ENCODE measurements at regions not wholly inside any gene's neighbourhood (a gene's known extent, or its start where the extent isn't known, plus 50 kb on each side); places are given as distances from the start of the nearest gene placed in this dataset.

GRCh38 chr1:95386915-95387314, 152.9 kb downstream of the RWDD3 start:
- no peak overlapping the region for H3K27ac Mint-ChIP-seq
- H3K9me3 Mint-ChIP-seq = no peaks in the 10 kb centered on the region
- no peak overlapping the region for H3K4me3 Mint-ChIP-seq
- H3K36me3 Mint-ChIP-seq = no peaks in the 10 kb centered on the region
- no peaks in the 10 kb centered on the region for H3K27me3 Mint-ChIP-seq
- no peak for DNase-seq
- H3K4me1 Mint-ChIP-seq = no peaks in the 10 kb centered on the region

- H3K4me1 Mint-ChIP-seq = no peaks in the 10 kb centered on the region
- H3K36me3 Mint-ChIP-seq = no peaks in the 10 kb centered on the region
- H3K4me3 Mint-ChIP-seq = no peak overlapping the region
- no peaks in the 10 kb centered on the region for H3K9me3 Mint-ChIP-seq
- H3K27me3 Mint-ChIP-seq = no peaks in the 10 kb centered on the region
- no peak overlapping the region for H3K27ac Mint-ChIP-seq
- DNase-seq = no peak
These were observed 154.0 kb downstream of the RWDD3 start for GRCh38 chr1:95388031-95388430.

GRCh38 chr1:95393434-95393833, 159.4 kb downstream of the RWDD3 start:
- Mint-ChIP-seq H3K9me3 (no peaks in the 10 kb centered on the region), H3K27ac (no peak overlapping the region), H3K36me3 (no peaks in the 10 kb centered on the region), H3K27me3 (no peaks in the 10 kb centered on the region), H3K4me1 (no peaks in the 10 kb centered on the region), H3K4me3 (no peak overlapping the region)
- DNase-seq = no peak

DNA sequence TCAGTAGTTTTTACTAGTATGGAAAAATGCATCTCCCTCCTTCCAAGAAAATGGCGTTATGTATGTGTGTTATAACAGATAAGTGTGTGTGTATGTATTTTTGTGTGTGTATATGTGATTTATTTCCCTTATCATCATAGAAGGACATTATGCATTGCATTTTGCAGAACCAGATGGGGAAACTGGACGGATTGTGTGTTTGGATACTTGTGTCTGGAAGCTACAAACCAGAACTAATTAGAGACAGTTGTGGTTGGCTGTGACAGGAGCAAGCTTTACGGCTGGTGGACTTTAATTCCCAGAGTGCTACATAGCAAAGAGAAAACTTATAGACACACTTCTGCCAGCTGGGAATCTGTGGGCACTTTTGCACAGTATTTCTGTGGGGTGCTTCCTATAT, 162.5 kb downstream of the RWDD3 start:
- Mint-ChIP-seq H3K27ac (no peak overlapping the region), H3K36me3 (no peaks in the 10 kb centered on the region), H3K9me3 (no peaks in the 10 kb centered on the region), H3K4me3 (no peak overlapping the region), H3K27me3 (peaks cover 4% of the 10 kb centered on the region), H3K4me1 (no peaks in the 10 kb centered on the region)
- DNase-seq = no peak

- Mint-ChIP-seq H3K9me3 (peaks cover 6% of the 10 kb centered on the region), H3K4me3 (no peak overlapping the region), H3K36me3 (no peaks in the 10 kb centered on the region), H3K27ac (no peak overlapping the region), H3K27me3 (peaks cover 11% of the 10 kb centered on the region), H3K4me1 (no peaks in the 10 kb centered on the region)
- DNase-seq = no peak
These were observed 168.8 kb downstream of the RWDD3 start for GRCh38 chr1:95402780-95403179.

DNA sequence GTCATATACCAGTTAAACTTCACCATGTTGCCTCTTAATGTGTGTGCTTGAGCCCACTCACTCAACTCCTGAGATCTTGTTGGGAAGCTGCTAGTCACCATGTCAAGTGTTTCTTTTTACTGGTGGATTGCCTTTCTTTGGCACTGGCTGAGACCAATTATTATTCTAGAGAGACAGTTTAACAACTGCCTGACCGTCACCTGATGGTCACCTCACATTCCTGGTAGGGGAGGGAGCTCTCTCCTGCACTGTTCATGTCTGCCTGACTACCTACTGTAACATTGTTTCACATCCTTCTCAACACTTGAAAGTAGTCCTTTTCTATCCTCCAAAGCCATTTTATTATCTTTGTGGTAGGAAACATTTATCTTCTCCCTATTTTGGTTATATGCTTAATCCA, 172.3 kb downstream of the RWDD3 start:
- H3K27me3 Mint-ChIP-seq = peaks cover 7% of the 10 kb centered on the region
- no peak for DNase-seq
- peaks cover 6% of the 10 kb centered on the region for H3K9me3 Mint-ChIP-seq
- H3K4me3 Mint-ChIP-seq = no peak overlapping the region
- H3K36me3 Mint-ChIP-seq = no peaks in the 10 kb centered on the region
- no peak overlapping the region for H3K27ac Mint-ChIP-seq
- no peaks in the 10 kb centered on the region for H3K4me1 Mint-ChIP-seq

GRCh38 chr1:95407131-95407885, 173.3 kb downstream of the RWDD3 start:
- no peak overlapping the region for H3K27ac Mint-ChIP-seq
- H3K9me3 Mint-ChIP-seq = peaks cover 6% of the 10 kb centered on the region
- H3K4me3 Mint-ChIP-seq = no peak overlapping the region
- DNase-seq = no peak
- peaks cover 10% of the 10 kb centered on the region for H3K27me3 Mint-ChIP-seq
- H3K36me3 Mint-ChIP-seq = no peaks in the 10 kb centered on the region
- no peaks in the 10 kb centered on the region for H3K4me1 Mint-ChIP-seq

- Mint-ChIP-seq H3K36me3 (no peaks in the 10 kb centered on the region), H3K4me3 (no peak overlapping the region), H3K27me3 (peaks cover 10% of the 10 kb centered on the region), H3K9me3 (peaks cover 6% of the 10 kb centered on the region), H3K27ac (no peak overlapping the region), H3K4me1 (no peaks in the 10 kb centered on the region)
- no peak for DNase-seq
These were observed 173.9 kb downstream of the RWDD3 start for GRCh38 chr1:95407886-95408291.

- Mint-ChIP-seq H3K27me3 (peaks cover 10% of the 10 kb centered on the region), H3K27ac (no peak overlapping the region), H3K4me3 (no peak overlapping the region), H3K4me1 (no peaks in the 10 kb centered on the region), H3K36me3 (no peaks in the 10 kb centered on the region), H3K9me3 (peaks cover 3% of the 10 kb centered on the region)
- no peak for DNase-seq
These were observed 174.6 kb downstream of the RWDD3 start for GRCh38 chr1:95408507-95409136.

DNA sequence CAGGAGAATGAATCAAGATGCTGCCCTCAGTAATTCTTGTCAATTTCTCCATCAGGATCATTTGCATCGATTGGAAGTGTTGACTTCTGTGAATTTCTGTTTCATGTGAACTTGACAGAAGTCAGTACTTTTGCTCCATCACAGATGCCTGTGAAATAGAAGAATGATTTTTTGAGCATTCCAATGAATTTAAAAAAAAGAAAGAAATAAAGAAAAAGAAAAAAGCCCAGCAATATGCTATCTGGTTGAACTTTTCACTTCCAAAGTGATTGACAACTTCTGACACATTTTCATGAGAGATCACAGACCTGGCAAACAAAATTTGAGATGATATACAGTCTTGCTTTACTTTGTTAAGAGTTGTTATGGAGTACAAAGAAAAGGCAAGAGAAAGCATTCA, 175.3 kb downstream of the RWDD3 start:
- Mint-ChIP-seq H3K36me3 (no peaks in the 10 kb centered on the region), H3K27me3 (peaks cover 10% of the 10 kb centered on the region), H3K9me3 (peaks cover 2% of the 10 kb centered on the region), H3K4me3 (no peak overlapping the region), H3K4me1 (no peaks in the 10 kb centered on the region), H3K27ac (no peak overlapping the region)
- DNase-seq = no peak

DNA sequence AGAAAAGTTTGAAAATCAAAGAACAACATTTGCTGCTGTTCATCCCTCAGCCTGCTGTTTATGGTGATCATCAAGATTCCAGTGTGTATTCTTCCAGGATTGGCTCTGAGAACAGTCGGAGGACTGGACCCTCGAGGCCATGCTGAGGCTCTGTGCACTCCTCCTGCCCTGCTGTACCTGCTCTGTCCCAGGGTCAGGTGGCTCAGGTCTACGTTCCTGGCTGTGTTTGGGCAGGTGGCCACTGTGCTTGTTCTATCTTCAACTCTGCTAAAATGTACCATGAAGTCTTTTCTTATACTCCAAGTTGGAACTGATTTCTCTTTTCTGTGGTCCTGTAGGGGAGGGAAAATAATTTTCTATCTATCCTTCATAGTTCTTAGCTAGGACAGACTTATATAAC, 175.9 kb downstream of the RWDD3 start:
- Mint-ChIP-seq H3K9me3 (peaks cover 2% of the 10 kb centered on the region), H3K36me3 (no peaks in the 10 kb centered on the region), H3K4me3 (no peak overlapping the region), H3K27ac (no peak overlapping the region), H3K4me1 (no peaks in the 10 kb centered on the region), H3K27me3 (peaks cover 10% of the 10 kb centered on the region)
- no peak for DNase-seq

DNA sequence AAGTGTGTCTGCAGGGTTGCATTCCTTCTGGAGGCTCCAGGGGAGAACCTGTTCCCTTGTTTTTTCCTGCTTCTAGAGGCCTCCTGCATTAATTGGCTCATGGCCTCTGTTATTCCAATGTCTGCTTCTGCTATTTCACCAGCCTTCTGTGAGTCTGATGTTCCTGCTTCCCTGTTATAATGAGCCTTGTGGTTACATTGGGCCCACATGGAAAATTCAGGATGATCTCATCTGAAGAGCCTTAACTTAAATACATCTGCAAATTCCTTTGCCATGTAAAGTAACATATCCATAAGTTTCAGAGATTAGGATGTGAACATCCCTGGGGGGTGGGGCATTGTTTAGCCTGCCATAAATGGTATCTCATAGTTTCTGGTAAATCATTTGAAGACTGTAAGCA, 181.1 kb downstream of the RWDD3 start:
- H3K36me3 Mint-ChIP-seq = no peaks in the 10 kb centered on the region
- peaks cover 4% of the 10 kb centered on the region for H3K27me3 Mint-ChIP-seq
- DNase-seq = no peak
- H3K9me3 Mint-ChIP-seq = peaks cover 1% of the 10 kb centered on the region
- no peak overlapping the region for H3K27ac Mint-ChIP-seq
- H3K4me1 Mint-ChIP-seq = no peaks in the 10 kb centered on the region
- no peak overlapping the region for H3K4me3 Mint-ChIP-seq

DNA sequence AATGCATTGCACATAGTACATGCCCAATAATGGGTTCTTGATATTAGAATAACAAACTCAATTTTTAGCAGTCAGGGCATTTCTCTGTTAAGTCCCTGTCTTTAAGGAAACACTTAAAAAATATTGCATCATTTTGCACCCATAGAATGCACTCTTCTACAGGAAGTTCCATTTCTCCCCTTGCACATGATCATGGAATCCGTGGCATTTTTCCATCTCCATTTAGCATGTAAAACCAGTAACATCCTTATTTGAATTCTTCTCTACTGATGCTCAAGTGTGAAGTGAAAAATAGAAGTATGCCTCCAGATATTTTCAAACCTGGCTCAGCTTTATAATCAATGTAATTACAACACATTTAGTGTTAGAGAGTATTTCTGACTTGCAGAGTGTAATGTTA, 192.8 kb downstream of the RWDD3 start:
- Mint-ChIP-seq H3K36me3 (no peaks in the 10 kb centered on the region), H3K4me1 (no peaks in the 10 kb centered on the region), H3K9me3 (no peaks in the 10 kb centered on the region), H3K27me3 (no peaks in the 10 kb centered on the region), H3K27ac (no peak overlapping the region), H3K4me3 (no peak overlapping the region)
- DNase-seq = no peak

DNA sequence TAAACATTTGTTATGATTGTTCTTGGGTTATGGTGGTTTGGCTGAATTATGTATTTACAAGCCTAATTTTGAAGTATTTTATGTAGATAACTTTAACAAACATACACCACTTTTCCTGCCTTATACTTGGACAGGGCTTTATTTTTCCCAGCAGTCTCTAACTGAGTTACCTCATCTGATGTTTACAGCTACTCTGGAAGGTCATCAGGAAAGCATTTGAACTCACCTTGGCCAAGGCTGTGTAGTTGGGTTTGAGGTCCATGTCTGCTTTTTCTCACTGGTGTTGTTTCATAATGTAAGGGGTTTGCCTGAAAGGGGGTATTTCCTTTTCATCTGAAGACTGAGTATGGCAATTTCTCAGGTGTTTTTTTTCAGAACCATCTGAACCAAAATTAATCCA, 193.5 kb downstream of the RWDD3 start:
- Mint-ChIP-seq H3K27ac (no peak overlapping the region), H3K9me3 (no peaks in the 10 kb centered on the region), H3K4me3 (no peak overlapping the region), H3K36me3 (no peaks in the 10 kb centered on the region), H3K27me3 (no peaks in the 10 kb centered on the region), H3K4me1 (no peaks in the 10 kb centered on the region)
- no peak for DNase-seq

DNA sequence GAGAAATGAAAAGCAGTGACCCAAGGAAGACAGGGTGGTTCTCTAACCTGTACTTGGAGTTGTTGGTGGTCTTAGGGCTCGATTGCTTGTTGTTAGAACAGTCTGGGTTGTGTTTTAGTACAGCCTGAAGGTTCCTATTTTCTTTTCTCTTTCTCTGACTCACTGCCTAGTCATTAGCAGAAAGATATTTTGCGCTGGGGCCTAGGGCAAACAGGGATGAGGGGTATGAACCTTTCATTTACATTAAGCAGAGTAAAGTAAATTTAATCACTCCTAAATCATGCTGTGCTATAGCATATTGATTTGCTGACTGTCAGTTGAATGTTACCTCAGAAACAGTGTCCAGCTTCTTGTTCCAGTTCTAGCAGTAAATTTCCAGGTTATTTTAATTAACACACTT, 197.2 kb downstream of the RWDD3 start:
- H3K27me3 Mint-ChIP-seq = peaks cover 4% of the 10 kb centered on the region
- no peak overlapping the region for H3K4me3 Mint-ChIP-seq
- H3K4me1 Mint-ChIP-seq = no peaks in the 10 kb centered on the region
- no peaks in the 10 kb centered on the region for H3K36me3 Mint-ChIP-seq
- no peak overlapping the region for H3K27ac Mint-ChIP-seq
- H3K9me3 Mint-ChIP-seq = no peaks in the 10 kb centered on the region
- DNase-seq = no peak

DNA sequence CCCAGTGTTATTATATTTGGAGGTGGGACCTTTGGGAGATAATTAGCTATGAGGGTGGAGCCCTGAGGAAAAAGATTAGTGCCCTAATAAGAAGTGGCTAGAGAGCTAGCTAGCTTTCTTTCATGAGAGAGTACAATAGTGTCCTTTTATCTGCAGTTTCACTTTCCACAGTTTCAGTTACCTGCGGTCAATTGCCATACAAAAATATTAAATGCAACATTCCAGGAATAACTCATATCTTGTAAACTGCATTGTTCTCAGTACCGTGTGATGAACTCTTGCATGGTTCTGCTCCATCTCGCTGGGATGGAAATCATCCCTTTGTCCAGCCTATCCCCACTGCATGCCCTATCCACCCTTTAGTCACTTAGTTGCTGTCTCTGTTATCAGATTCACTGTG, 201.6 kb downstream of the RWDD3 start:
- no peak overlapping the region for H3K4me3 Mint-ChIP-seq
- no peaks in the 10 kb centered on the region for H3K4me1 Mint-ChIP-seq
- H3K9me3 Mint-ChIP-seq = no peaks in the 10 kb centered on the region
- peaks cover 4% of the 10 kb centered on the region for H3K27me3 Mint-ChIP-seq
- no peak overlapping the region for H3K27ac Mint-ChIP-seq
- DNase-seq = no peak
- no peaks in the 10 kb centered on the region for H3K36me3 Mint-ChIP-seq
